Aorta (tissue), 5 donors: ENCODE measurements at regions not wholly inside any gene's neighbourhood (a gene's known extent, or its start where the extent isn't known, plus 50 kb on each side); places are given as distances from the start of the nearest gene placed in this dataset.

Source experiments
- ATAC-seq: fragments of 200-7000 bp; cut with Tn5 transposase; one replicate; pipeline ENCODE4 v1.9.1; 2022; ENCODE audit warnings: moderate library complexity; ENCODE audit not compliant: low FRiP score
- DNase-seq, 2 donors: peaks; one replicate each; pipeline ENCODE4 v3.0.0-alpha.2; 2020
- H3K27ac ChIP-seq, 2 donors: one replicate each; pipeline ENCODE4 v1.5.1; 2013; ENCODE audit warnings: low read length in 2 of 2, mild to moderate bottlenecking in 2 of 2, moderate library complexity in 2 of 2, control low read depth in 1 of 2, inconsistent platforms in 1 of 2, low read depth in 1 of 2
- H3K27me3 ChIP-seq, 2 donors: one replicate each; pipeline ENCODE4 v1.6.1; 2013; ENCODE audit warnings: control low read depth in 1 of 2, low read length in 1 of 2, mild to moderate bottlenecking in 1 of 2, moderate library complexity in 1 of 2; ENCODE audit not compliant: insufficient read depth in 2 of 2, control insufficient read depth in 1 of 2
- H3K36me3 ChIP-seq, 2 donors: one replicate each; pipeline ENCODE4 v1.6.1; 2013; ENCODE audit warnings: control low read depth in 1 of 2, low read length in 1 of 2, mild to moderate bottlenecking in 1 of 2; ENCODE audit not compliant: insufficient read depth in 2 of 2, control insufficient read depth in 1 of 2
- H3K4me1 ChIP-seq, 2 donors: one replicate each; pipeline ENCODE4 v1.6.1; 2013; ENCODE audit warnings: low read length in 2 of 2, control low read depth in 1 of 2, mild to moderate bottlenecking in 1 of 2, moderate library complexity in 1 of 2; ENCODE audit not compliant: insufficient read depth in 2 of 2, control insufficient read depth in 1 of 2
- H3K4me3 ChIP-seq, 2 donors: one replicate each; pipeline ENCODE4 v1.5.1; 2013; ENCODE audit warnings: low read length in 2 of 2, control low read depth in 1 of 2, mild to moderate bottlenecking in 1 of 2
- H3K9me3 ChIP-seq: one replicate; pipeline ENCODE4 v1.6.1; 2013; ENCODE audit warnings: mild to moderate bottlenecking, low read length; ENCODE audit not compliant: control insufficient read depth
- WGBS, 2 donors: extraction: QIAGEN DNeasy Blood & Tissue Kit; methylation state at CpG; one replicate each; pipeline ENCODE4 v1.1.7; 2013; 5-methylcytosine and 5-hydroxymethylcytosine counted together
- intact Hi-C, 2 donors: fragments of 100-400 bp; cut with DNase I; formaldehyde crosslinking; loops; one replicate each; pipeline versions ENCODE4 v1.14.2 to v1.15.0; 2022
- microRNA-seq, 2 donors: library from miRNA; unstranded; fragments of <30 nt; microRNA quantifications; one replicate each; pipeline ENCODE4 v1.2.0, GENCODE V29; 2020
- donor health status: healthy with polysubstance abuse.
- donor health status: Bipolar disorder and iron deficiency.
- donor health status: DM: no; HTN: no; CAD: no.
- donor health status: DM: no; HTN: no; CAD: no.
- donor health status: DM: yes; HTN: yes; CAD: no.

- peak overlapping the region in 1 of 2 donors; percentile 68 for H3K27ac ChIP-seq
- peaks cover 5 to 11% of the 10 kb centered on the region in 2 donors for H3K4me1 ChIP-seq
- no peaks in the 10 kb centered on the region for H3K9me3 ChIP-seq
- ATAC-seq (no peak), DNase-seq (no peak)
- no peaks in the 10 kb centered on the region for H3K36me3 ChIP-seq
- 64% methylated on average over 6 of the region's 6 CpGs for WGBS, 2 donors
- intact Hi-C loops = no loop called here
- H3K4me3 ChIP-seq = no peak overlapping the region
- no peaks in the 10 kb centered on the region for H3K27me3 ChIP-seq
Measured at GRCh38 chr11:103850419-103851165, 185.8 kb upstream of the DDI1 start.

DNA sequence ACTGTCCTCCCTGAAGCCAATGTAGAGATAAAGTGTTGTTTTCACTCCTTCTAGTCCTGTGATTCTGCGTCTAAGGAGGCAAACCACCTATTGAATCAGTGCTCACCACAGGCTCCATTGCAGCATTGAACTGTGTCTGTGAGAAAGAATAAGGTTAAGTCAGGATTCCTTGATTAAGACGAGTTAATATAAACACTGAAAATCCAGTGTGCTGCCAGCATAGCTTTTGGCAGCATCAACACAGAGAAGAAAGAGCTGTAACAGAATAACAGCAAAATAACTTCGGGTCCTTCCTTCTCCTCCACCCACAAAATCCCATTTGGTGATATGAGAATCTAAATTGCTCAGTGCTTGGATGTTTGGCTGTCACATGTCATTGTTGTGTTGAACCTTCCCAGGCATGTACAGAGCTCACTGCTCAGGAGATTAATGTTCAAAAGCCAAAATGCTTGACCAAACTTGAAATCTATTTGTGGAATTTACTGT is 185.2 kb upstream of the DDI1 start:
- Histone ChIP-seq H3K4me1 (peaks cover 5 to 11% of the 10 kb centered on the region in 2 donors), H3K4me3 (no peak overlapping the region), H3K27me3 (no peaks in the 10 kb centered on the region), H3K9me3 (no peaks in the 10 kb centered on the region), H3K36me3 (no peaks in the 10 kb centered on the region), H3K27ac (peak overlapping the region in 1 of 2 donors; percentile 59)
- ATAC-seq (peak; percentile 62), DNase-seq (no peak)
- intact Hi-C loops = no loop called here
- WGBS, 2 donors = 8 to 12% methylated on average over 3 of the region's 3 CpGs

Small RNA genes in the stretch of these regions (microRNA-seq; reads per million reads assigned to microRNA genes)
- gene MIR4693 = 0 reads per million in 2 donors
